K562 (cell line): ENCODE measurements at regions not wholly inside any gene's neighbourhood (a gene's known extent, or its start where the extent isn't known, plus 50 kb on each side); places are given as distances from the start of the nearest gene placed in this dataset.

Experiments used
- DPF2 ChIP-seq: fragments of 450-650 bp; IDR thresholded peaks from 2 replicates; pipeline ENCODE4 v1.6.1; 2016
- E2F8 ChIP-seq: fragments of 450-650 bp; IDR thresholded peaks from 2 replicates; pipeline ENCODE4 v1.7.1; 2018; ENCODE audit warnings: mild to moderate bottlenecking, low read depth; ENCODE audit not compliant: partially characterized antibody
- ETS1 ChIP-seq: conservative IDR thresholded peaks from 2 replicates; pipeline ENCODE4 v1.6.1; 2011; ENCODE audit warnings: low read depth, mild to moderate bottlenecking, low read length; ENCODE audit not compliant: control insufficient read depth
- EZH2 ChIP-seq: IDR thresholded peaks from 2 replicates; pipeline ENCODE4 v1.6.1; 2012; ENCODE audit warnings: low read depth, mild to moderate bottlenecking, inconsistent platforms, low read length, borderline replicate concordance
- MAX ChIP-seq: sonication (generic); formaldehyde crosslinking; IDR thresholded peaks from 2 replicates; pipeline ENCODE4 v1.9.0; 2022; ENCODE audit warnings: mild to moderate bottlenecking, missing genetic modification reagents
- POLR2A ChIP-seq: fragments of 450-650 bp; conservative IDR thresholded peaks from 2 replicates; pipeline ENCODE4 v1.6.1; 2016
- SIN3A ChIP-seq, 2 experiments: fragments of 150-350 bp in 1 of 2; IDR thresholded peaks; 2 replicates each; pipeline ENCODE4 v1.6.1; 2011 to 2016; ENCODE audit warnings: borderline replicate concordance in 2 of 2, low read depth in 2 of 2, low read length in 2 of 2, mild to moderate bottlenecking in 2 of 2, moderate library complexity in 2 of 2; ENCODE audit not compliant: control insufficient read depth in 1 of 2
- SIRT6 ChIP-seq: IDR thresholded peaks from one replicate; pipeline ENCODE4 v1.6.1; 2012; ENCODE audit warnings: low read depth, mild to moderate bottlenecking, control low read depth, inconsistent platforms, low read length, moderate library complexity
- TRIM28 ChIP-seq: fragments of 450-650 bp; IDR thresholded peaks from 2 replicates; pipeline ENCODE4 v1.6.1; 2017
- ZBTB11 ChIP-seq, 3 experiments: fragments of 200-800 bp in 1 of 3; fragments of 250-450 bp in 1 of 3; fragments of 450-650 bp in 1 of 3; sonication (Bioruptor Pico) in 1 of 3; sonication (Bioruptor generic) in 1 of 3; formaldehyde crosslinking in 1 of 3; IDR thresholded peaks; 2 replicates each; pipeline versions ENCODE4 v1.6.1 to v1.8.0; 2016 to 2022; ENCODE audit warnings: mild to moderate bottlenecking in 2 of 3, missing genetic modification characterization in 2 of 3, missing compliant biosample characterization in 1 of 3, moderate library complexity in 1 of 3
- ZFP1 ChIP-seq: fragments of 450-650 bp; formaldehyde crosslinking; IDR thresholded peaks from 2 replicates; pipeline ENCODE4 v1.4.0; 2020; ENCODE audit warnings: mild to moderate bottlenecking, mixed read lengths
- ZNF507 ChIP-seq: conservative IDR thresholded peaks from 2 replicates; pipeline ENCODE4 v1.6.1; 2017; ENCODE audit warnings: missing genetic modification characterization, missing compliant biosample characterization

- TF ChIP-seq TRIM28 (no peak), MAX (no peak), EZH2 (no peak), SIRT6 (no peak), DPF2 (no peak), ETS1 (no peak), ZFP1 (CRISPR knock-in tag) (no peak), ZNF507 (no peak), E2F8 (no peak), POLR2A (no peak), SIN3A (IDR thresholded peaks at IDR 0.05; ENCODE audit: borderline replicate concordance in 2 of 2, control insufficient read depth in 1 of 2, low read depth in 2 of 2, low read length in 2 of 2) (no peak), ZBTB11 (CRISPR knock-in tag; IDR thresholded peaks at IDR 0.05) (no peak)
Measured at GRCh38 chr5:105956456-105957196, 1714.1 kb downstream of the EFNA5 start.
